Testis (tissue), 2 donors: ENCODE measurements at regions not wholly inside any gene's neighbourhood (a gene's known extent, or its start where the extent isn't known, plus 50 kb on each side); places are given as distances from the start of the nearest gene placed in this dataset.

Experiments
- DNase-seq: peaks from one replicate; pipeline ENCODE4 v3.0.0-alpha.2; 2019
- H3K27ac ChIP-seq, 2 donors: fragments of 200-600 bp; sonication (generic); one replicate each; pipeline ENCODE4 v1.5.1; 2019
- H3K27me3 ChIP-seq: fragments of 200-600 bp; sonication (generic); one replicate; pipeline ENCODE4 v1.5.1; 2019
- H3K36me3 ChIP-seq: fragments of 200-600 bp; sonication (generic); one replicate; pipeline ENCODE4 v1.5.1; 2017; ENCODE audit warnings: low read depth; ENCODE audit errors: missing control alignments
- H3K4me1 ChIP-seq: fragments of 200-600 bp; sonication (generic); one replicate; pipeline ENCODE4 v1.5.1; 2019
- H3K4me3 ChIP-seq, 2 donors: fragments of 200-600 bp; sonication (generic); one replicate each; pipeline ENCODE4 v1.5.1; 2017 to 2019
- H3K9me3 ChIP-seq: fragments of 200-600 bp; sonication (generic); one replicate; pipeline ENCODE4 v1.5.1; 2017
- CTCF ChIP-seq, 3 experiments: fragments of 450-650 bp in 2 of 3; fragments of 200-600 bp in 1 of 3; sonication (generic) in 1 of 3; IDR thresholded peaks; one replicate each; pipeline ENCODE4 v1.5.1; 2016 to 2019; ENCODE audit warnings: antibody characterized with exemption in 3 of 3, mild to moderate bottlenecking in 2 of 3, moderate library complexity in 1 of 3
- POLR2A ChIP-seq: fragments of 450-650 bp; IDR thresholded peaks from one replicate; pipeline ENCODE4 v1.6.1; 2017; ENCODE audit warnings: antibody characterized with exemption, mild to moderate bottlenecking, moderate library complexity
- WGBS, 2 donors: methylation state at CpG; one replicate each; pipeline ENCODE4 v1.1.5; 2018; 5-methylcytosine and 5-hydroxymethylcytosine counted together
- intact Hi-C: fragments of 100-400 bp; cut with DNase I; formaldehyde crosslinking; loops from one replicate; pipeline ENCODE4 v1.15.1; 2023; ENCODE audit warnings: low total_unique reads

- no peak overlapping the region for H3K27ac ChIP-seq
- H3K9me3 ChIP-seq, result no peaks in the 10 kb centered on the region
- no peaks in the 10 kb centered on the region for H3K27me3 ChIP-seq
- TF ChIP-seq CTCF (IDR thresholded peaks at IDR 0.05) (no peak), POLR2A (no peak)
- no peaks in the 10 kb centered on the region for H3K4me1 ChIP-seq
- no peaks in the 10 kb centered on the region for H3K36me3 ChIP-seq
- WGBS, 2 donors, result 86 to 92% methylated on average over 5 of the region's 5 CpGs
- no peak overlapping the region for H3K4me3 ChIP-seq
- intact Hi-C loops, result no loop called here
- DNase-seq, result no peak
Observed at GRCh38 chr17:79224903-79225302, 150.3 kb downstream of the ENGASE start.

DNA sequence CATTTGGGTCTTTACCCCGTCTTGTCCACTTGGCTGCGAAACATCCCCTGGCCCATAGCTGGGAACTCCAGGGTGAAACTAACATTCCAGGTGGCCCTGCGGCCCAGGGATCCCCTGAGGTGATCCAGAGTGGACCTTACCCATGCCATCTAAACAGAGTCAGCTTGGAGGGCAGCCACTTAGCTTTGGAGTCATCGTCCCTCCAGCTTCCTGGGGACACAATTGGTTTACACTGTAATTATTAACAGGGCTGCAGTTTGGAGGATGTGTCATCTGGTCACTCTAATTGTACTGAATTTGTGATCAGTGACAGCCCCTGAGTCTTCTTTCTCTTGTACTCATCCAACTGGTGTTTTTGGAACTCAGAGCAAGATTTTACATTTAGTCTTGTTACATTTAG is 149.9 kb downstream of the ENGASE start:
- Histone ChIP-seq H3K36me3 (no peaks in the 10 kb centered on the region), H3K27me3 (no peaks in the 10 kb centered on the region), H3K4me3 (no peak overlapping the region), H3K27ac (no peak overlapping the region), H3K9me3 (no peaks in the 10 kb centered on the region), H3K4me1 (no peaks in the 10 kb centered on the region)
- no peak for DNase-seq
- TF ChIP-seq POLR2A, result no peak
- TF ChIP-seq CTCF (IDR thresholded peaks at IDR 0.05), result no peak
- 54 to 65% methylated on average over 4 of the region's 4 CpGs for WGBS, 2 donors
- intact Hi-C loops, result no loop called here

DNA sequence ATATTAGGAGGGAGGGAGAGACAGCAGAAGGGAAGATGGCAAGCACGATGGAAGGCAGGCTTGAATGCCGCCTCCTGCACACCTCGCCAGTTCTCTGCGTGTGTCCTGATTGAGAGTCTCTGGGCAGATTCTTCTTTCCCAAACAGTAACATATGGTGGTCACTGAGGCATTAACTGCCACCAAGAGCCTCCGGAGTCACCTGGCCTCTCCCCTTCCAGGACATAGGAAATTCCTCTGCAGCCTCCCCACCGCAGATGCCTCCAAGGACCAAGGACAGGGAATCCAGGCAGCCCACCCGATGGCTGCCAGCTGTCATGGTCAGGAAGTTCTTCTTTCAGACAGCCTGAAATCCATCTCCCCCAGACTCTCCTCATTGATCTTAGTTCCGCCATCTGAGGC is 149.3 kb downstream of the ENGASE start:
- no peak overlapping the region for H3K4me3 ChIP-seq
- no peak for DNase-seq
- no peaks in the 10 kb centered on the region for H3K36me3 ChIP-seq
- intact Hi-C loops, result no loop called here
- TF ChIP-seq POLR2A, result no peak
- no peak for TF ChIP-seq CTCF (IDR thresholded peaks at IDR 0.05)
- no peaks in the 10 kb centered on the region for H3K27me3 ChIP-seq
- H3K27ac ChIP-seq, result no peak overlapping the region
- H3K9me3 ChIP-seq, result no peaks in the 10 kb centered on the region
- no peaks in the 10 kb centered on the region for H3K4me1 ChIP-seq
- WGBS, 2 donors, result 78 to 81% methylated on average over 8 of the region's 8 CpGs

- 57 to 70% methylated on average over 9 of the region's 9 CpGs for WGBS, 2 donors
- no peaks in the 10 kb centered on the region for H3K9me3 ChIP-seq
- TF ChIP-seq POLR2A (no peak), CTCF (IDR thresholded peaks at IDR 0.05) (no peak)
- H3K4me3 ChIP-seq, result no peak overlapping the region
- H3K27me3 ChIP-seq, result no peaks in the 10 kb centered on the region
- no peak overlapping the region for H3K27ac ChIP-seq
- H3K4me1 ChIP-seq, result no peaks in the 10 kb centered on the region
- H3K36me3 ChIP-seq, result no peaks in the 10 kb centered on the region
- intact Hi-C loops, result no loop called here
- DNase-seq, result no peak
Observed at GRCh38 chr17:79223471-79223870, 148.8 kb downstream of the ENGASE start.

DNA sequence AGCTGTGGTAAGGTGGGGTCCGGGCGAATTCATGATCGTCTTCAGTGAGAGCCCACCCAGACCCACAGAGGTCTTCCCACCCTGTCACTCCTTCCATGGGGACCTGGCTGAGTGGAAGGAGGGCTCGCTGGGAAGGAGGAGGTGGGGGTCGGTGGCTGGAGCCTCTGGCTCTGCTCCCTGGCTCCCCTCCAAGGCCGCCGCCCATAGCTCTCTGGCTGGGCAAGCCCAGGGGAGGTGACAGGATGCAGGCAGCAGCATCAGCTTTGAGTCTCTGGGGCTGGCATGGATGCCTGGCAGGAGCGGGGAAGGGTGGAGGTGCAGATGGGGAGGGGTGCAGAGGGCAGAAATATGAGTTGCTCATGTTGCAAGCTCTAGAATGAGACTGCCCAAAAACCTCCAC is 147.0 kb downstream of the ENGASE start:
- intact Hi-C loops, result no loop called here
- no peaks in the 10 kb centered on the region for H3K27me3 ChIP-seq
- no peak overlapping the region for H3K27ac ChIP-seq
- no peak for DNase-seq
- H3K4me3 ChIP-seq, result no peak overlapping the region
- H3K36me3 ChIP-seq, result no peaks in the 10 kb centered on the region
- TF ChIP-seq POLR2A (no peak), CTCF (IDR thresholded peaks at IDR 0.05) (no peak)
- WGBS, 2 donors, result 74 to 83% methylated on average over 5 to 8 of the region's 8 CpGs
- no peaks in the 10 kb centered on the region for H3K4me1 ChIP-seq
- no peaks in the 10 kb centered on the region for H3K9me3 ChIP-seq
